Medulla oblongata (tissue), 1 donor: ENCODE measurements at regions not wholly inside any gene's neighbourhood (a gene's known extent, or its start where the extent isn't known, plus 50 kb on each side); places are given as distances from the start of the nearest gene placed in this dataset.
"Not testable (repeated sequence)": the region's sequence is repeated elsewhere in the genome, so short reads cannot be mapped to it uniquely, and the experiment has no call there.

Experiments
- DNase-seq: peaks from one replicate; pipeline ENCODE4 v3.0.0-alpha.2; 2015; ENCODE audit errors: extremely low spot score

DNA sequence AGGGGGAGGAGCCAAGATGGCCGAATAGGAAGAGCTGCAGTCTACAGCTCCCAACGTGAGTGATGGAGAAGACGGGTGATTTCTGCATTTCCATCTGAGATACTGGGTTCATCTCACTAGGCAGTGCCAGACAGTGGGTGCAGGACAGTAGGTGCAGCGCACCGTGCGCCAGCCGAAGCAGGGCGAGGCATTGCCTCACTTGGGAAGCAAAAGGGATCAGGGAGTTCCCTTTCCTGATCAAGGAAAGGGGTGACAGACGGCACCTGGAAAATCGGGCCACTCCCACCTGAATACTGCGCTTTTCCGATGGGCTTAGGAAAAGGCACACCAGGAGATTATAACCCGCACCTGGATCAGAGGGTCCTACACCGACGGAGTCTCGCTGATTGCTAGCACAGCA lies 121.1 kb upstream of the SESTD1 start:
- DNase-seq, result not testable (repeated sequence)

DNA sequence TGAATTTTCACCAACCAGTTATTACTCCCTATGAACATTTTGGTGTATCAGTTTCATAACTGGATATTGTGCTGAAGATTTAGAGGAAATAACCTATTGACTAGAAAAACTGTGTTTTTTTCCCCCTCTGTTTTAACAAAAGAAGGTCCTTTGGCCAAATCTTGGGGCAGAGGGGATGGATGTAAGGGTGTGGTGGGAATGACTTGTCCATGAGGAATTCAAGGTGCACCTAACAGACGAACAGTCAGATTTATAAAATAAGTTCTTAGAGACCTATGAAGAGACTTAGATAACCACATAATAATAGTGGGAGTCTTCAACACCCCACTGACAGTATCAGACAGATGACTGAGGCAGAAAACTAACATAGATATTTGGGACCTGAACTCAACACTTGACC lies 119.3 kb upstream of the SESTD1 start:
- no peak for DNase-seq

DNA sequence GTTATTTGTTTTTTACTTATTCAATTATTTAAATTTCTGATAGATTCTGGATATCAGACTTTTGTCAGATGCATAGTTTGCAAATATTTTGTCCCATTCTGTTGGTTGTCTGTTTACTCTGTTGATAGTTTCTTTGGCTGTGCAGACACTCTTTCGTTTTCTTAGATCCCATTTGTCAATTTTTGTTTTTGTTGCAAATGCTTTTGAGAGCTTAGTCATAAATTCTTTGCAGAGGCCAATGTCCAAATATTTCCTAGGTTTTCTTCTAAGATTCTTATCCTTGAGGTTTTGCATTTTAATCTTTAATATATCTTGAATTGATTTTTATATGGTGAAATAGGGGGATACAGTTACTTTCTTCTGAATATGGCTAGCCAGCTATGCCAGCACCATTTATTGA lies 112.7 kb upstream of the SESTD1 start:
- DNase-seq, result no peak

DNA sequence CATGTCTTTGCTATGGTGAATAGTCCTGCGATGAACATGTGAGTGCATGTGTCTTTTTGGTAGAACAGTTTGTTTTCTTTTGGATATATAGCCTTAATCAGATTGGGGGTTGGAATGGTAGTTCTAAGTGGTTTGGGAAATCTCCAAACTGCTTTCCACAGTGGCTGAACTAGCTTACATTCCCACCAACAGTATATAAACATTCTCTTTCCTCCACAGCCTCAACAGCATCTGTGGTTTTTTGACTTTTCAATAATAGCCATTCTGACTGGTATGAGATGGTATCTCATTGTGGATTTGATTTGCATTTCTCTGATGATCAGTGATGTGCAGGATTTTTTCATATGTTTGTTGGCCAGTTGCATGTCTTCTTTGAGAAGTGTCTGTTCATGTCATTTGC lies 112.2 kb upstream of the SESTD1 start:
- DNase-seq, result no peak

DNA sequence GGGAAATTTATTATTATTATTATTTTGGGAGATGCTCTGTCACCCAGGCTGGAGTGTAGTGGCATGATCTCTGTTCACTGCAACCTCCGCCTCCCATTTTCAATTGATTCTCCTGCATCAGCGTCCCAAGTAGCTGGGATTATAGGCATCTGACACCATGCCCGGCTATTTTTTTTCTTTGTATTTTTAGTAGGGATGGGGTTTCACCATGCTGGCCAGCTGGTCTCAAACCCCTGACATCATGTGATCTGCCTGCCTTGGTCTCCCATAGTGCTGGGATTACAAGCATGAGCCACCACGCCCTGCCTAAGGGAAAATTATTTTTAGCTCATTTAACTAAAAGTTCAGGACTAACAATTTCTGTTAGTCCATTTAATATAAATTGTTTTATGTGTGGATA lies 109.2 kb upstream of the SESTD1 start:
- no peak for DNase-seq

DNA sequence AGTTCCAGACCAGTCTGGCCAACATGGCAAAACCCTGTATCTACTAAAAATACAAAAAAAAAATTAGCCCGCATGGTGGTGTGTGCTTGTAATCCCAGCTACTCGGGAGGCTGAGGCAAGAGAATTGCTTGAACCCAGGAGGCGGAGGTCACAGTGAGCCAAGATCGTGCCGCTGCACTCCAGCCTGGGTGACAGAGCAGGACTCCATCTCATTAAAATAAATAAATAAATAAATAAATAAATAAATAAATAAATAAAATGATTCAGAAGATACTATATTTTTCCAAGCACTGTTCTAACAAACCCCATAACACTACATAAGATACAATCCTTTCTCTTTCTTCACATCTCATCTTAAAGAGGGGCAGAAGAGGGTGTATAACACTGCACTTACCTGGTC lies 100.9 kb upstream of the SESTD1 start:
- not testable (repeated sequence) for DNase-seq

DNA sequence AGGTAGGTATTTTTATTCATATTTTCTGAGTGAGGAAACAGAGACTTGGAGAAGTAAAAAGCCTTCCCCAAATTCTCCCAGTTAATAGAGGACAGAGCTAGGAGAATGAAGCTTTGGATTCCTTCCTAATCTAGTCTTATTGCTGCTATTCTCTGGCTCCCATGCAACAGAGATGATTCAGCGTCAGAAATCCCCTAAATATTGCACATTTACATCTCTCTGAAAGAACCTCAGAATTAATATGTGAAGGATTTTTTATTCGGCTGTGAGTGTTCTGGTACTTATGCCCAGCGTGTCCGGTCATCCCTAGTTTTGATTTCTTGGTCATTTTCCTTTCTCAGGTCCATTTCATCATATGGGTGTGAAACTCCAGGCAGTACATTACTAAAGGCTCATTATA lies 91.2 kb upstream of the SESTD1 start:
- no peak for DNase-seq

DNA sequence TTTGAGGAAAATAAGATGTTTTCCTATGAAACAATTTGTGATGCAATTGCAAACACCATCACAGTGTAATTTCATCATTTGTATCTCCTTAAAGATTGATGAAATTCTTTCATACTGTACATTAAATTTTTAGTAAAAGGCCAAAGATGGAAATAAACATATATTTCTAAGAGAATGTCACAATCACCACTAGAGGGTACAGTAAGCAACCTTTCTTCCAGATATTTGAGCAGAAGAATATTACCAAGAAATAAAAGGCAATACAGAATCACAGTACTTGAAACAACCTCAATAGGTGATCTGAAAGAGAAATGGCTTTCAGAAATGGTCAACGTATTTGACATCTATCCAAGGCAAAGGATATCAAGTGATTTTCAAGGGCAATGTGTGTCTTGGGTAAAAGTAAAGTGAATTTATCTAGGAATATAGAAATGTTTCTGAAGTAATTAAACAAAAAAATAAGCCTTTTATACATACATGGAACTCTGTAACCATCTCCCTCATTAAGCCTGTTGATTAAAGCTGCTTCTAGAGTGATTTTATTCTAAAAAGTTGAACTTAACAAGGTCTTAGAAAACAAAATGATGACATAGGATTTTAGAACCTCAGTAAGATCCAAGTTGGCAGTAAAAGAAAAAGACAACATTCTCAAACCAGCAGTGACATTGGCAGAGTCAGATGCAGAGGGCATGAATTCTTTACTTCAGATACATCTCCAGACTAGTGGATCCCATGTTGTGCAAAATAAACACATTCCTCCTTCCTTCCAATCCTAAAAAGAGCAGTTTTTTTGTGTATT lies 90.3 kb upstream of the SESTD1 start:
- DNase-seq, result no peak

DNA sequence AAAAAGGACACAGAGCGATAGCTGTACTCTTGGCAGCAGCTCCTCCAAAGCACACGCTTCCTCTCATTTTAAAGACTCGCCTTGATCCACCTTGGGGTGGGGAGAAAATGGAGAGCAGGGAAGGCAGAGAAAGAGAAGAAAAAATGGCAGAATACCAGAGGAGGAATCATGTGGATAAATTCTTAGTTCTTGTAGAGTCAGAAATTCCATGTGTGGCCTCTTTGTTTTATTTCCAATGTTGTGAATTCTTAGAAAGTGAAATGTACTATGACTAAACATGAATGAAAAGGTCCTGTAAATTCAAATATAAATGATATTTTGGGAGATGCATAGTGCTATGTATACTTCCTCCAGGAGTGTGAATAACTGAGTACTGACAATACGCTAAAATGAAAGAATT lies 89.7 kb upstream of the SESTD1 start:
- no peak for DNase-seq

DNA sequence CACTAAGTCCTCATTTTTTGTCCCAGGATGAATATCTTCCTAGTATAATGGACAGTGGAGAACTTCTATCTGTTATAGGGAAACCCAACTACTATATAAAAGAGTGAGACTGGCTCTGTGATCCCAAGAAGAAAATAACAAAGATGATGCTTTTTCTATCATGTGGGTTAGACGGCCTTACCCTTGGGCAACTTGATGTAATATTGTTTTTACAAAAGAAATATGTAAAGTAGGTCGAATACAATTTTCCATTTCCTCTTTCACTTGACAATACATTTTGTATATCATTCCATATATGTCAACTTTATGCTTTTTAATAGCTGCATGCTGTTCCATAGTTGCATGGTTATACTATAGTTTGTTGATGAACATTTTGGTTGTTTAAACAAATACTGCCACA lies 87.5 kb upstream of the SESTD1 start:
- DNase-seq, result no peak

DNA sequence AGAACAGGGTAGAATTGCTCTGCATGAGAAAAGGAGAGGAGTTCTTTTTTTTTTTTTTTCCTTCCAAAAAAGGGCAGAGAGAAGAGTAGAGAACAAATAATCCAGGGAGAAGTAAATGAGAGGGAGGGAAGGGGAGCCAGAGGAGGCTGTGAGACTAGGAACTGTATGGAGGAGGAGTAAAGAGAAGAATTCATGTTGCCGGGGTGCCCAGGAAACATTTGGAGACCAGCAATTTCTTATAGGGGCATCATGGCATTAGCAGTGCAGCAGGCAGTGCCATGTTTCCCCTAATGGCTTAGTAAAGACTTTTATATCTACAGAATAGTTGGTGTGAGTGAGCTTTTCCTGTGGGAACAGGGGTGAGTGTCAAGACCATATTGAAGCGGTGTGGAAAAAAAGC lies 86.4 kb upstream of the SESTD1 start:
- DNase-seq, result no peak

DNA sequence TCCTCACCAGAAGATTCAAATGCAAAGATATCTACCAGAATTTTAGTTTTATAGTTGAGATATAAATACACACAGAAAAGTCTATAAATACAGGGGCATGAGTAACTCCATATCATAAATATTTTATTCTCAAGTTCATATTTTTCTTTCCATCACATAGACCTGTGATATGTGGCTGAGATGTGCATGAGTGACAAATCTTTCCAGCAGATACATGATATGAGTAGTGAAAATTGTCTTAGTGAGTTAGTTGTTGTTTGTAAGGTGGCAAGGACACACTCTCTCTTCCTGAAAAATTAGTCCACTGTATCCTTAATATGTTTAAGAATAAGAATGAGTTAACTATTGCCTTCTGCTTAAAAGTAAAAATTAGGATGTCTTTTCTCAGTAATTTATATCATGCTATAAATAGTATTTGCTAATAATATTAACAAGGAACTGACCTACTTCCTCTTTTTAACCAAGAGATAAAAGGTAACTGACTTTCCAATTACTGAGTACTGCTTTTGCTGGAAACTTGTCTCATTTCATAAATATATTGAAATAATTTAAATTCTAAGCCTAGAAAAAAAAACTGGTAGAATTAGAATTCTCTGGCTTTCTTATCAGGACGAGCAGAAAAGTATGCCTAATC lies 85.2 kb upstream of the SESTD1 start:
- no peak for DNase-seq

DNA sequence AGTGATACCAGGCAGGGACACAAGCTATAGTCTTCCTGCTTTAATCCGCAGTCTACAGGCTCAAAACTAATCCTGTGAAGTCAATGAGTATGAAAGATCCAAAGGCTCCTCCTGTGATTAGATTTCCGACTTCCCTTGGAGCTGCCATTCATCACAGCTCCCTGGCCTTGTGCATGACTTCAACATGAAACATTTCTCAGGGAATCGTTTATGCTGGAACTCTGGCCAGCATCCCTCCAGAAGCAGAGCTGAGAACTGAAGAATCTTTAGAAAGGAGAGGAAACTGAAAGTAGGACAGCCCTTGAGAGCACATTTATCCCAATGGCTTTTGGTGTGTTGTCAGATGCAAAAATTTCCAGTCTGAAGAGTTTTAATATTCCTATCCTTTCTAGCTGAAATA lies 84.3 kb upstream of the SESTD1 start:
- DNase-seq, result no peak

DNA sequence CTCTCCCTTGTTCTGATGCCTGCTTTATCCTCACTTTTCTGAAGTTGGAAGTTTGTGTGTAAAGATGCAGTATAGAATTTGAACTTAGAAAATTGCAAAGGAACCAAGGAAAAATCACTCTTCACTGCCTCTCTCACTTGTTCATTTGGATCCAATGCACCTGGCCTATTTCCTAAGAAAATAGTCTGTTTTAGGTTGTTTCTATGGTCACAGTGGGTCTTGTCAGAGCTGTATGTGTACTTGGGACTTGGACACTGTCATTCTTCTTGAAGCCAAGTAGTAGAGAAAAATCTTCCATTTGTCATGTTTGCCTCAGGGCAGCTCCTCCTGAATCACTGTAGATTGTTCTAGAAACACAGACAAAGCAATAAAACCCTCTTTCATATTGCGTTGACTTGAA lies 80.3 kb upstream of the SESTD1 start:
- DNase-seq, result peak; percentile 40

DNA sequence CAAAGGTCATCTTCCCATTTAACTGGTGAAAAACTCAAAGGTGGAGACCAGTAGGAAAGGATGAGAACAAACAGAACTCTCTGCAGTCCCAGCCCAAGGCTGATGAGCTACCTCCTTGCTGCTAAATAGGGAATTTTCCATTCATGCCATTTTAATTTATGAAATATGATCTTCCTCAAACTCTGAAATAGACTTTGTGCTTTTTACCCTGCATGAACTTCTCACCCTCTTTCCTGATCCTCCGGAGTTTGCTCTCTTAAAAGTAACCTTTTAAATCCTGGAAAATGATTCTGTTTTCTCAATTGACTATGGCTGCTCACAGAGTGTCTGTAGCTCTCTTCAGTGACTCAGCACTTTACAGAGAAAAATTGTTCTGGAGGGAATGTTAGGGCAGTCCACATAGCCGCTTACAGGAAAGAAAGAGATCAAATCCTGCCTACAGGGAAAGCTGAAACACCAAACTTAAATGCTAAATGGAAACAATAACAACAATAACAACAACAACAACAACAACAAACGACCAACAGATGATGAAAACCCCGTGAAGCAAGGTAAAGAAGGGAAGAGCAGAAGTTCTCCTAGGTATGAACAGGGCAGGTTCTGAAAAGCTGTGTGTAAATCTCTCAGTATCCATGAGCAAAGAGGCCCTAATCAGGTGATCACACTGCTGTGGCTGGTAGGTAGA lies 79.8 kb upstream of the SESTD1 start:
- peak; percentile 48 for DNase-seq

DNA sequence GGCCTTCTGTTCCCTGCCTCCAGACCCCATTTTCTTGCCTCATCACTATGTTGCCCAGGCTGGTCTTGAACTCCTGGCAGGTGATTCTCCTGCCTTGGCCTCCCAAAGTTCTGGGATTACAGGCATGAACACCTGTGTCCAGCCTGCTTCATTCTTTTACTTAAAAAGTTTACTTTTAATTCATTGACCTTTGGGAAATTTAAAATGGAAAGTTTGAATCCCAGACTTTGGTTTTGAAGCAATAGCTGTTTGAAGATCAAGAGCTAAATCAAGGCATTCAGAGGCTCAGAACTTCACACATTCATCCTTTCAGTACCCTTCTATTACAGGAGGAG lies 79.3 kb upstream of the SESTD1 start:
- DNase-seq, result no peak

DNA sequence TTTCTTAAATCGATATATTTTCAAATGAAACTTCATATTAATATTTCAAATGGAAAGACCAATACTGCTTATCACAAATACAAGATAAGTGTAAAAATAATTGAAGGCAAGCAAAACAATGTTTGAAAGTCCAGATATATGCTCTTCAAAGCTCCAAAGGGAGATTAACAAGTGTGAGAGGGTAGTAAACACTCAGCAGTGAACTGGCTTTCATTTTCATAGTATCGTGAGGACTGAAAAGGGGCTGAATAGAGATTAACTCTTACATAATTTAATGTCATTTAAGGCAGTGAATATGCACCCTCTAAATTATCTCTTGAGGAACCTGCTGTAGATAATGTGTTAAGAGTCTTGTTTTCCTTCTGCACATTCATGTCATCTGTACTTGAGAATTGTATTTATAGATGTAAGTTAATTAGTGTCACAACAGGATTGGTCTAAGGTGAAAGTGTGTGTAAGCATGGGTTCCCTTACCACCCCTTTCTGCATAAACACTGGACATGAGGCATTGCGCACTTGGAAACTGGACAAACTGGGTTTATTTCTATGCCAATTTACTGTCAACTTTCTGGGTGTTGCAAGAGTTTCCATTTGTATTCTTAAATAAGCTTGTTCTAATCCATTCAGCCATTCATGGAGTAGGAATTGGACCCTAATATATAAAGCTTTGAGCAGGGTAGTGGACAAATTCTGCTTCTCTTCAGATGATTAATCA lies 76.7 kb upstream of the SESTD1 start:
- DNase-seq, result peak; percentile 37

DNA sequence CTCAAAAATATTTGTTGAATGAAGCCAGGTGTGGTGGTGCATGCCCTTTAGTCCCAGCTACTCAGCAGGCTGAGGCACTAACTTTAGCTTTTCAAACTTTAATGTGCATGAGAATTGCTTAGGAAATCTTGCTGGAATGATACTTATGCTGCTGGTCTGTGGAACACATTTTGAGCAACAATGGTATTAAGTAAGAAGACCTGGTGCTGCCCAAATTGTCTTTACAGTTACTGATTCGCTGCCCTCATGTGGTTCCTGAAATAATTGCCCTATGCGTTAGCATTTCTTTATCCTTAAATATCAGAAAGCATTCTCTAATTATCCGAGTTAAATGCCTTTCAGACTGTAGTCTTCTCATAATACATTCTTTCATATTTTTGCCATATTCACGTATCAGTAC lies 76.0 kb upstream of the SESTD1 start:
- DNase-seq, result peak; percentile 60

DNA sequence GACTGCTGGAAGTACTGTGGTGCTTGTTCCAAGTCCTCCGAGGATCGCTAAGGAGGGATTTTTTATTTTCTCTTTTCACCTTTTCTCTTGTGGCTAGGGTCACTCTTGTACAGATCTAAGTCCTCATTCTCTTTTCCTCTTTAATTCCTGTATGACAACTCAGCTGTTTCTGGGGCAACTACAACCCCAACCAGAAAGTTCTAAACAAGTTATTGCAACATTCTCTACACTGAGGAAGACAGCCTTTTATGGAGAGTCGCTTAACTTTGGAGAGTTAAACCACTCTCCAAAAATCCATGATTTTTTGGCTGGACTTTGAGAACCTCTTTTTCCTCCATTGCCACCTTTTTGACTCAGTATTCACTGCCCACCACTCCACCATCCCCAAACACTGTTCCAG lies 74.0 kb upstream of the SESTD1 start:
- no peak for DNase-seq

DNA sequence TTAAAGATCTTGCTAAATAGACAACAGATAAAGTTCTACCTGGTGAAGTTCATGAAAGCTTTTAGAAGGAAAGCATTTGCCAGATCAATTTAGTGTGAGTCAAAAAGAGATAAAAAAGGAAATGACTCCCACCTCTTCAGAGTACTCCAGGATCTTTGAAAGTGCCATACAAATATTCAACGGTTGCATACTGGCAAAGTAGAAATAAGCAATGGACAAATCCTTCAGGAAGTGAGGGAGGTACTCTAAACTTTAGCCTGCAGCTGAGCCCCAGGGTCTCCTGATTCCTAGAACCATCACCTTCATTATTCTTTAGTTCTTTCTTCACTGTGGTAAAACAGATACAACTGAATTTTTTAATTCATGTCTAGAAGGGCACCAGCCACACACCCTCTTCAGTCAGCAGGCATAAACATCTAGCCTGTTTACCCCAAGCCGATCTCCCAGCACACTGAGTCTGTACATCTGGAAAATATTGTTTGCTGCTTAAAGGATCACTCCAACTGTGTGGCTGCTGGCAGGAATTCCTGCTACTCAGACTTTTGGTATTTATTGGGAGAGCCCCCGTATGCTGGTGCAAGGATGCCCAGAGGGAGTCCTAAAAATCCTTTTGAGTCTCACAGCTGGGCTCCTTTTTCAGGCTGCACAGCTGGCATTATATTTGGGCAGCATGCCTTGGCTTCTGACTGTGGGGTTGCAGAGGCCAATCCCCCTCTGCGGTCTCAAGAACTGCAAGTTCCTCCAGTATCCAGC lies 72.3 kb upstream of the SESTD1 start:
- no peak for DNase-seq

DNA sequence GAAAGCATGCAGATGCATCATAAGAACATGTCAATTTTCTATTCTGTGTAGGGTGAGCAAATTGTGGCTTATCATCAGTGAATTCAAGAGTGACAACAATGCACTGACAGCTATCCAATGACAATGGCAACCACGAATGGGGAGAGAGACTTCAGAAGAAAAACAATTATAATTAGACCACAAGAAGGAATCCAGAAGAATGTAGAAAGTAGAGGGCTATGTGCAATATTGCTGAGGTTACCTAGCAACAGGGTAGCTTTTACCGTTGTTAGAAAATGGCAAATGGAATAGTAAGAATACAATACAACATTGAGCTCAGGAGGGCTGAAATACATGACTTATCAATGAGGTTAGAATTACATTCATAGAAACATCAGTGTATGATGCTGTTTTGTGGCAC lies 71.1 kb upstream of the SESTD1 start:
- DNase-seq, result no peak

DNA sequence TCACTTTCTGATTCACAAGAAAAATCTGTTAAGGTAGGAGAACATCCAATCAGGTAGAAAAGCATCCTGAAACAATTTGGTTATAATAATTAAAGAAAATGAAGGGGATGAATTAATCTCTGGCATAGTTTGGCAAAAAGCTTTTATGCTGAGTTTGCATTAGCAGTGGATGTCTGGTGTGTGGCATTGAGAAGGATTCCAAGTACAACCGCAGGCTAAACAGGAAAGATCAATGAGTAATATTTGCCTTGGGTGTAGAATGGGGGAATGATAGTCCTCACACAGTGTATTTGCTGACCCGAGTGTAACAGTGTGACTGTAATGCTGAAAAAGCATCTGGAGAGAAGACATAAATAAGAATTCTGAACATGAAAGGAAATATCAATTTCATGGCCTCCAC lies 68.3 kb upstream of the SESTD1 start:
- no peak for DNase-seq
